HG02884 (cell line): ENCODE measurements at regions not wholly inside any gene's neighbourhood (a gene's known extent, or its start where the extent isn't known, plus 50 kb on each side); places are given as distances from the start of the nearest gene placed in this dataset.
"Not testable (repeated sequence)": the region's sequence is repeated elsewhere in the genome, so short reads cannot be mapped to it uniquely, and the experiment has no call there.

Experiments used
- ATAC-seq: cut with Tn5 transposase; IDR thresholded peaks from one replicate; pipeline ENCODE4 v1.9.1; 2021; ENCODE audit warnings: mild to moderate bottlenecking, moderate library complexity; ENCODE audit not compliant: unreplicated experiment

GRCh38 chr1:102535829-102536505 is 539.2 kb upstream of the OLFM3 start:
- no peak for ATAC-seq

DNA sequence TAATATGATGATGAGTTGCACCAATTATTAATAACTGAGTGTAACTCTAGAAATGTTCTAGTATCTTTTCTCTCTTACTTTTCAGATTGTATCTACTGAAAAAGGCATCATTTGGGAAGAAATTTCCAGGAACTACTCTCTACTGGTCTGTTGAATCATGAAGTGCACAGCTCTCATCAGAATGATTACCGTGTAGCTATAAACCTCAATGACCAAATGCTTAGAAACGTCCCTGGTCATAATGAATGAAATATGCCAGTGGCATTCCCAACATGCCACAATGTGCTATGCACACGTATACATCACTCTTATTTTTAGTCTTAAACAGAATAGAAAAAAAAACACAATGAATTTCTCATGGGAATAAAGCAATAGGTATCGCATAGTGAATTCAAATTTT is 534.3 kb upstream of the OLFM3 start:
- ATAC-seq: no peak

DNA sequence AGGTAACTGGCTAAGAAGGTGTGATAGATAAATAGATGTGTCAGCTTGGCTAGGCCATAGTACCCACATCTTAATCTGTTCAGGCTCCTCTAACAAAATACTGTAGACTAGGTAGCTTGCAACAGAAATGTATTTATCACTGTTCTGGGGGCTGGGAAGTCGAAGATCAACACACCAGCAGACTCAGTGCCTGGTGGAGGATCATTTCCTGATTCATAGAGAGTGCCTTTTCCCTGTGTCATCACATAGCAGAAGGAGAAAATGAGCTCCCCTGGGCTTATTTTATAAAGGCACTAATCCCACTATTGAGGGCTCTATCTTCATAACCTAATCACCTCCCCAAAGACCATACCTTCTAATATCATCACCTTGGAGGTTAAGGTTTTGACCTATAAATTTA is 532.7 kb upstream of the OLFM3 start:
- no peak for ATAC-seq

GRCh38 chr1:102500758-102501157 is 504.0 kb upstream of the OLFM3 start:
- no peak for ATAC-seq

DNA sequence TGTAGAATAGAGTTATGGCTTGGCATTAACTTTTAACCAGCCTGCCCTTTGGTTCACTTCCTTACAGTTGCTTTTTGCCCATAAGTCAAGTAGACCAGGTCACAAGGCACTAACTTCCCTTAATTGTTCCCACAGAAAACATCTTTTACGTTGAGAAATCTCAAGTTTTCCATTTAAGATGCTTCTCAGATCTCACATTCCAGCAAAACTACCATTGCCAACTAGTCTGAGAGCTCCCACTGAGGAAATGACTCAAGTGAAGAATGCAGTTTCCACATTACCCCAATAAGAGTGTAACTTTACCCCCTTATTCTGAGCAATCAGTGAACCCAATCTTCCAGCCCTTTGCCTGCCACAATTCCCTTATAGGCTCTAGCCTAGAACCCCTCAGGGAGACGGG is 502.2 kb upstream of the OLFM3 start:
- no peak for ATAC-seq

- ATAC-seq: not testable (repeated sequence)
These were observed 501.1 kb upstream of the OLFM3 start for GRCh38 chr1:102497810-102498209.

DNA sequence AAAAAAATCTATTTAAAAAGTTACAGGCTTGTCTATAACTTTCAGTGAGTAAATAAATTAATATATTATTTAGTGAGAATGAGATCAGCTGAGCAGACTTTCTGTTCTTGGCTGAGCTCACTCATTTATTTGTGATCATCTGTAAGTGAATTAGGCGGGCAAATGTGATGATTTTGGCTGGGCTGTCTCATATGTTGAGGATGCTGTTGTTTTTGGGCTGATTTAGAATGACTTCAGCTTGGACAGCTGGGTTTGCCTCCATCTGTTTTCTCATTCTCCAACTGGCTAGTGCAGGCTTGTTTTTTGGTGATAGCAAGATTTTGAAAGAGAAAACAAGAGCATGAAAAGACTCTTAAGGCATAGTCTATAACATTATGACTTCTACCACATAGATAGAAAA is 475.8 kb upstream of the OLFM3 start:
- ATAC-seq: no peak

DNA sequence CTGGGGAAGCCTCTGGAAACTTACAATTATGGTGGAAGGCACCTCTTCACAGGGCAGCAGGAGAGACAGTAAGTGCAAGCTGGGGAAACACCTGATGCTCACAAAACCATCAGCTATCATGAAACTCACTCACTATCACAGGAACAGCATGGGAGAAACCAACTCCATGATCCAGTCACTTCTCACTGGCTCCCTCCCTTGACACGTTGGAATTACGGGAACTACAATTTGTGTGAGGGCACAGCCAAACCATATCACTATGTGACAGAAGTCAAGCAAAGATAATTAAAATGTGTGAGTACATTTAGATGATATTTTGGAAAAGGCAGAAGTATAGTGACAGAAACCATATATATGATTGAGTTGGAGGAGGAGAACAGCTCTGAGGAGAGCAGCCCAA is 474.0 kb upstream of the OLFM3 start:
- ATAC-seq: no peak

DNA sequence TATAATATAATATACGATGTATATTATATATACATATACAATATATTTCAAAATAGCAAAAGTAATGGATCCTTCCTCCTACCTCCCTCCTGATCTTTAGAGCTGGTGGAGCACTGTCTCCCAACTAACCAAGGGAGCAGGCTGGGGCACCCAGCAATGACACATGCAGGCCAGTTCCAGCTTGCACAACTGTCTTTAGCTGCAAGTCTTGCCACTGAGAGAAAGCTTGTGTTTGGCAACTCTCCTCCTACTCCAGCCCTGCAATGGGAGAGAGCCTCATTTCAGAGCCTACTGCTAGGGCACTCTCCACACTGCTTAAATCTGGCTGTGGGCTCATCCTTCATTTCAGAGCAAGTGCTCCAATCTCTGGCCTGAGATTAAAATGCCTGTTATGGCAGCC is 469.8 kb upstream of the OLFM3 start:
- ATAC-seq: no peak

DNA sequence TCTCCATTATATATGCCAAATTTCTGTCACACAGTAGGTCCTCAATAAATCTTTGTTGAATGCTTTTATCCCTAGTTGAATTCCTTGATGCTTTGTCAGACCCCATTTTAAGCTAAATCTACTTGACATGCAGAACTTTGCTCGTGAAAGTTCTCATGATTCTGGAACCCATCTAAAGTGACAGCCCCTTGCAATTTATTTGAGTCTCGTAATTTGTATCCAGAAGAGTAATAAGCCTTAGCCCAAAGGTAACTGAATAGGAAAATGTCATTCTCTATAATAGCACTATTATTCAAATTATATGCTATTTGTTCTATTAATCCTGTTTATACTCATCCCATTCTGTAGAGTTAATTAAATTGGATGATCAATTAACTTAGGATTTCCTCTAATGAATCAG is 466.6 kb upstream of the OLFM3 start:
- ATAC-seq: no peak

GRCh38 chr1:102442317-102442716 is 445.6 kb upstream of the OLFM3 start:
- not testable (repeated sequence) for ATAC-seq

DNA sequence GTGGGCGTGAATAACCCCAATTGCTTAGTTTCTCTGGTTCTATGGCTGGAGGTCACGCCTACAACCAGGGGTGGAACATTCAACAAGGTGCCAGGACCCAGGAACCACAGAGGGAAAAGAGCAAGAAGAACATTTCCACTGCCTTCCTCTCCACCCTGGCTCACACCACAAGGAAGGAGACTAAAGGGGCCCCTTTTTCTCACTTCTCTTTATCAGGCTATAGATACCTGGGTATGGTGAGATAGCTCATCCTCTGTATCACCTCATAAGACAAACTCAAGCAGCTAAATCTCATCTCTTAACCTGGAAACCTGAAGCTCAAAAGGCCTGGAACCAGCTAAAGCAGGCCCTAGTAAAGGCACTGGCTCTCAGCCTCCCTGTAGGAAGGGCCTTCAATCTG is 438.8 kb upstream of the OLFM3 start:
- ATAC-seq: no peak

- ATAC-seq: peak; percentile 43
These were observed 437.7 kb upstream of the OLFM3 start for GRCh38 chr1:102434421-102434820.

- ATAC-seq: no peak
These were observed 434.5 kb upstream of the OLFM3 start for GRCh38 chr1:102431253-102431652.

GRCh38 chr1:102420034-102420433 is 423.3 kb upstream of the OLFM3 start:
- no peak for ATAC-seq
